CD4-positive, alpha-beta T cell treated with Interleukin-6 for 4 hours (primary cell): ENCODE measurements at regions not wholly inside any gene's neighbourhood (a gene's known extent, or its start where the extent isn't known, plus 50 kb on each side); places are given as distances from the start of the nearest gene placed in this dataset.
"Not testable (repeated sequence)": the region's sequence is repeated elsewhere in the genome, so short reads cannot be mapped to it uniquely, and the experiment has no call there.

Source experiments
- DNase-seq: peaks from one replicate; pipeline ENCODE4 v3.0.0-alpha.2; 2020; ENCODE audit warnings: mixed read lengths

GRCh38 chr6:163889904-163890514, 475.5 kb downstream of the QKI start:
- DNase-seq: no peak

DNA sequence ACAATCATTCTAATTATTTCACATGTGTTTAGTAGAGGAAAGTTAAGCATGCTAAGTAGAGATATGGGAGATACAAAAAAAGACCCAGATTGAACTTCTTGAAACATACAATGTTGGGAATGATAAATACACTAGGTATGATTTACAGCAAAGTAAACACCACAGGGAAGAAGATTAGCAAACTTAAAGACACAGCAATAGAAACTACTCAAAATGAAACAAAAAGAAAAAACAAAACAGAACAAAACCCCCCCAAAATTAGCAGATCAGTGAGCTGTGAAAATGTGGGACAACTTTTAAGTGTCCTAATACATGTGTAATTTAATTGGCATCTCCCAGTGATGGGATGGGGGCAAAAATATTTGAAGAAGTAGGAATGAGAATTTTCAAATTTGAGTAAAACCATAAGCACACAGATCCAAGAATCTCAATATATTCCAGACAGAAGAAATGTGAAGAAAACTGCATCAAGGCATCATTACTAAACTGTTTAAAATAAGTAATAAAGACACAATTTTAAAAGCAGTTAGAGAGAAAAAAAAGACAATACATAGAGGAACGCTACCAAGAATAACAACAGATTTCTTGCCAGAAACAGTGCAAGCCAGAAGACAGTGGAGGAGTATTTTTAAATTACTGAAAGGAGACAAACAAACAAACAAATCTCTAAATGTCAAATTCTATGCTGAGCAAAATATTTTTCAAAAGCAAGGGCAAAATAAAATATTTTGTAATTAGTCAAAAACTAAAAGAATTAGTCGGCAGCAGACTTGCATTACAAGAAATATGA, 473.7 kb downstream of the QKI start:
- DNase-seq: no peak

GRCh38 chr6:163886428-163886827, 471.9 kb downstream of the QKI start:
- DNase-seq: no peak

DNA sequence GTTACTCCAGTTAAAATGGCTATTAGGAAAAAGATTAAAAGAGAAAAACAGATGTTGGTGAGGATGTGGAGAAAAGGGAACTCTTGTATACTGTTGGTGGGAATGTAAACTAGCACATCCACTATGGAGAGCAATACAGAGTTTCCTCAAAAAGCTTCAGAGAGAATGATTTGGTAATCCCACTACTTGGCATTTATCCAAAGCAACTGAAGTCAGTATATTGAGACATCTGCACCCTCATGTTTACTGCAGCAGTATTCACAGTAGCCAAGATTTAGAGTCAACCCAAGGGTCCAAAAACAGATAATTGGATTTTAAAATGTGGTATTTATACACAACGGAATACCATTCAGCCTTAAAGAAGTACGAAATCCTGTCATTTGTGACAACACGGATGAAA, 469.5 kb downstream of the QKI start:
- DNase-seq: no peak

- no peak for DNase-seq
Observed at GRCh38 chr6:163878698-163879097, 464.2 kb downstream of the QKI start.

DNA sequence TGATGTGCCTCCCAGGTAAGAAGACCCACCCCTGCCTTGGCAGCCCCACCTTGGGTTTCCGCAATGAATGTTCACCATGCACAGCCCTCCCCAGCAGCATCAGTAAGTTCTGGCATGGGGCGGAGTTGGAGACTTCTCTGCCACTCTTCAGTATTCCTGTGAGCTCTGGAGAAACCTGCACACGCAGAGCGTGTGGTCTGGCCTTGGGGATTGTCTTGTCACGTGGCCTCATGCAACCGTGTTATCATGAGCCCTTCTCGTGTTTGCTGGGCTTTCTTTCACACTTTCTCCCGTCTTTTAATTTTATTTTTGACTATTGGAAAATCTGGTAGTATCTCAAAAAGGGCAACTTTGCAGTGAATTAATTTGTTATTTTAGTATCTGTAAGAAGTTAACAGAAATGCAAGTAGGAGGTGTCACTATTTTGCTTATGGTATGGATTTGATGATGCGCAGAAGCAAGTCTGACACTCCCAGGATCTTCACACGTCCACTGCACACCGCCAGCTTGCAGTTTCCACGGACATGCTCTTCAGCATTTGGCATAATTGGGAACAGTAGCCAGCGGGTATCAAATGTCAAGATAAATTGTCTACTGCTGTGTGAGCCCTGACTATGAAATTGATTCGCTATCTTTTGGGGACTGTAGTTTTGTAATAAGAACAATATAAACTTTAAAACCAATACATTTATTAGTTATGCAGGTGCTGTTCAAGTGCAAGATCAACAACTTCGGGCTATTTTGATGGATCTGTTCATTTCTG, 463.5 kb downstream of the QKI start:
- no peak for DNase-seq

DNA sequence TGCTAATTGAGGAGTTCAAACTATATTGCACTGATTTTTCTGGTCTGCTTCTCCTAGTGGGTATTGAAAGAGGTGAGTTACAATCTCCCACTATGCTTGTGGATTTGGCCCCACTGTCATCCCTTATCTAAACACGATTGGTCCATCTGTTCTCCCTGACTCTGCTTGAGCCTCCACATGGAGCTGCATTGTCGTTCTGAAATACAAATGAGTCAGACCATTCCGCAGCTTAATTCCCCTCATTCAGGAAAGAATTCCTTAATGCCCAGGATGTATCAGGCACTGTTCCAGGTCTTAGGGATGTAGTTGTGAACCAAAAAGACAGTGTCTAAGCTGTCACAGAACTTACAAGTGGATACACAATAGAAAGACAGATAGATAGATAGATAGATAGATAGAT, 461.9 kb downstream of the QKI start:
- DNase-seq: no peak

GRCh38 chr6:163874784-163875183, 460.3 kb downstream of the QKI start:
- no peak for DNase-seq

DNA sequence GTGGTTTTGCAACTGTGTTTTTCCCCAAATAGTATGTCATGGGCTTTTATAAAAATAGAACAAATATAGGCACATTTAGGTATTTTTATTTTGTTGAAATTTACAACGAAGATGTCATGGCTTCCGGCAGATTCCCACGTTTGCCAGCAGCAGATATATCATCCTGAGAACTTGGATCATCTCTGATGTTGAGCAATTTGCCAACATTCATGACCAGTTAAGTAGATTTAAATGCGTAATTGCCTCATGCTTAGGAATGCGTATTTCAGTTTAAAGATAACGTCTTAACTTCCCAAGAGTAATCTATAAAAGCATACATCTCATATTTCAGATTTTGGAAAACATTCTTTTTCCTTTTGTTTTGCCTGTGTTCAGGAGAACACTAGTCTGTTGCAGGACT, 457.8 kb downstream of the QKI start:
- no peak for DNase-seq

DNA sequence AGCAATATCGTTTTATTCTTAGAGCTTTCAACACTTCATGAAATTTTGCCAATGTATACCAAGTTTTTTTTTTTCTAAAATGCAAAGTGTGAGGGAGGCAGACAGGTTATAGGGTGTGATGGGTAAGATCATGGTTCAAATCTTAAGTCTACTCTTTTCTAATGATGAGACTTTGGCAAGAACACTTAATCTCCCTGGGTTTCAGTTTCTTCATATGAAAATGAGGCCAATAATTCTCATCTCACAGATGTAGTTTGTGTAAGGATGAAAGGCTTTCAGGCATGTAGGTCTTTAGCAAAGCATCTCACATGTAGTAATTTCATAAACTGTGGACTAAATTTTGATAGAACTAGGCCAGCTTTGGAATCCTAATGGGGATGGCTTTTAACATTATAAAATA, 457.1 kb downstream of the QKI start:
- DNase-seq: no peak

- no peak for DNase-seq
Observed at GRCh38 chr6:163867518-163868292, 453.2 kb downstream of the QKI start.

- DNase-seq: no peak
Observed at GRCh38 chr6:163866192-163866591, 451.7 kb downstream of the QKI start.

DNA sequence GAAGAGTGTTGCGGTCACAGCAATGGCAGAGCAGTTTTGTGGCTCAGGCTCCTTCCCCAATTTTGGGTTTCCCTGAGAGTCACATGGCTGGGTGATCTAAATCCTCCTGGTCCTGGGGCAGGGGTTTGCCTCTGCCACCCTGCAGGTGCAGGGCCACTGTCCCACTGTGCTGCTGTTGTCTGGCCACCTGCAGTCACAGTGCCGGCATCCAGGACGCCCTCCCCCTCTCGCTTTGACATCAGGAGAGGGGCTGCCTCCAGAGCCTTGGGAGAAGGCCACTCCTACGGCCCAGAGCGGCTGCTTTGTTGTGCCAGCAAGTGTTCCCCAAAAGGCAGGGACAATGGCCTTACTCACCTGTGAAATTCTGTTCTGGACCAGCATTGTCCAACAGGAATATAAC, 449.0 kb downstream of the QKI start:
- DNase-seq: no peak

DNA sequence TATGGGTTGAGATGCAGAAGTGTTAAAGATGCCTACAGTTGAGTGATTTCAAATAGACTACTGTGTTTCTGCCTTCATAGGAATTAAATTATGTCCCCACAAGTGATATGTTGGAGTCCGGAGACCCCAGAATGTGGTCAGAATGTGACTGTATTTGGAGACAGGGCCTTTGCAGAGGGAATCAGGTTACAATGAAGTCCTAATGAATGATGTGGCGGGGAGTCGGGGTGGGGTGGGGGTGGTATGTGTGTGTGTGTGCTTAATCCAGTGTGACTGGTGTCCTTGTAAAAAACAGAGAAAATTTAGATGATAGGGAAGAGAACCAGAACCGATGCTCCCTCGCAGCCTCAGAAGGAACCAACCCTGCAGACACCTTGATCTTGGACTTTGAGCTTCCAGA, 448.2 kb downstream of the QKI start:
- DNase-seq: no peak

- DNase-seq: no peak
Observed at GRCh38 chr6:163861627-163862026, 447.1 kb downstream of the QKI start.

DNA sequence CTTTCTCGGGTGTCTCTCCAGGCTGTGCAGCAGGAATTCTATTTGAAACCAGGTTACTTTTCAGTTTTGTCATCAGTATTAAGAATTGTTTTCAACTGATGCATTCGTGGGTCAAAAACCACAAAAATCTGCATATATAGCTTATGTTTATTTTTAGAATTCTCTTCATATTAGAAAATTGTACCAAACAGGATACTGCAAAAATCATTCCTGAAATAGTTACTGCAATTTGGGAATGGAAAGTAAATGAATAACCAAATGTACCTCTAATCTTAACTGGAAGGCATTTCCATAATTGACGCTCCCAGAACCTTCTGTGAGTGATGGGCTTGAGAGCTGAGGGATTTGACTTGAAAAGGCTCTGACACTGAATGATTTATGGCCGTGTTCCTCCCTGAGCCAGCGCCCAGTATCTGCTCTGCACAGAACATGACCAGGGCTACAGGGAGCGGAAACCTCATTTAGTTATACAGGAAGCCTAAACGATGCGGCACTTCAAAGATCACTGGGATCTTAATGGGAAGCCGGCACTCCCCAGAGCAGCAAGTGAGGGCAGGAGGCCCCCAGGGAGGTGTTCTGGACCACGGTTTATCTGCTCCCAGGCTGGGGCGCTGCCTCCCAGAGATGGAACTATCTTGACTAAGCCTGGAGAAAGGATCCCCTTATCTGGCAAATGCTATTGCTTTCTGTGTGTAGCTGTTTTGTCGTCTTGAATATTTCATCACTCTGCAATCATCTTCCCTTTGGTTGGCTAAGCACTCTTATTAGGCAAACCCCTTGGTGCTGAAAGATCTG, 446.0 kb downstream of the QKI start:
- DNase-seq: no peak

GRCh38 chr6:163858870-163859269, 444.4 kb downstream of the QKI start:
- not testable (repeated sequence) for DNase-seq

DNA sequence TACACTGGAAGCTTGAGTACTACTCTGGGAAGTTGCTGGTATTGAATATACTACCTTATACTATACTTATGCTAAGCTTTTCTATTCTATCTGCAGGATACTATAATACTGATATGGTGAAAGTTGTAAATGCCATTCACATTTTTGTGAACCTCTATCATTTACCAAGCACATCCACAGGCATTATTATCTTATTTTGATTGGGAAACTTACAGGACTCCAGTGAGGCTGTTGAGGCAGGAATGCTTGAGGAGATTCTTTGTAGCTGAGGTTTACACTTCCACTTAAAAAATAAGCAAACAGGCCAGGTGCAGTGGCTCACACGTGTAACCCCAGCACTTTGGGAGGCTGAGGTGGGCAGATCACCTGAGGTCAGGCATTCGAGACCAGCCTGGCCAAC, 442.9 kb downstream of the QKI start:
- no peak for DNase-seq

DNA sequence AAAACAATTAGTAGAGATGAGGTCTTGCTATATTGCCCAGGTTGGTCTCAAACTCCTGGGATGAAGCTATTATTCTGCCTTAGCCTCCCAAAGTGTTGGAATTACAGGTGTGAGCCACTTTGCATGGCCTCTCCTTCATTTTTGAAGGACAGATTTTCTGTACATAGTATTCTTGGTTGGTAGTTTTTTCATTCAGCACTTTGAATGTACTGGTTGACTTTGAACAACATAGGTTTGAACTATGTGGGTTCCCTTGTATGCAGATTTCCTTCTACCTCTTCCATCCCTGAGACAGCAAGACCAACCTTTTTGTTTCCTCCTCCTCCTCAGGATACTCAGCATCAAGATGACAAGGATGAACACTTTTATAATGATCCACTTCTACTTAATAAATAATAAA, 436.4 kb downstream of the QKI start:
- no peak for DNase-seq

- no peak for DNase-seq
Observed at GRCh38 chr6:163844761-163845160, 430.2 kb downstream of the QKI start.

DNA sequence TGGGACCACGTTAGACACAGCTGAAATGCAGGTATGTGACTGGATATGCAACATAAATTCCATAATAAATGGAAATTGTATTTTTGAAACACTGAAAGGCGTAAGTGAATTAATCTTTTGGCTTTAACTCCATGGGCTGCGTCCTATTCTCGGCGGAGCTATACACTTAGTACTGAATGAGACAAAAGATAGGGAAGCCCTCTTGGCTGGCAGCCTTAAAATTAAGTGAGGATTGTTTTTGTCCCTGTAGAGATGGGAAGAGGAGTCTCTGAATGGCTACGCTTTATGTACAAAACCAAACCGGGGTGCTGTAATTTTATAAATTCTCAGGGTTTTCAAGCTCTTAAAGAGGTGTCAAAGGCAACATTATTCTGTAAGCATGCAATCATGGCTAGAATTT, 429.8 kb downstream of the QKI start:
- no peak for DNase-seq

DNA sequence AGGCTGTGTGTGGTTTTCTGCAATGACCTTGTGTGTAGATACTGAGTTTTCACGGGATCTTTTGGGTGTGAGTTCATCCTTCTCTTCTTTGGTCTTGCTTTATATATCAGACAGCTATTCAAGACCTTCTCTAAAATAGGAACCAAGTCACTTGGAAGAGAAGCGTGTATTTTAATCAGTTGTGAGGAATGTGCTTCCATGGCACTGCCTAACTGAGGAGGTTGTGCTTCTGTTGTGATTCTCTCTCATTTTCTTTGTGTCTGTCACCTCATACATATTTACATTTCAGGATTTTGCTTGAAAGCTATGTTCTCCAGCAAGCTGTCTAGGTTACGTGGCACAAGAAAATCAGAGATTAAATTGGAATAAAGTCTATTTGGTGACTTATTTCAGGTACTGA, 428.7 kb downstream of the QKI start:
- no peak for DNase-seq
